ENCODE measurements at regions not wholly inside any gene's neighbourhood (a gene's known extent, or its start where the extent isn't known, plus 50 kb on each side); places are given as distances from the start of the nearest gene placed in this dataset.

GRCh38 chr11:92376680-92377079, 152.1 kb downstream of the FAT3 start (continued):
- TF ChIP-seq, protein P1, sequence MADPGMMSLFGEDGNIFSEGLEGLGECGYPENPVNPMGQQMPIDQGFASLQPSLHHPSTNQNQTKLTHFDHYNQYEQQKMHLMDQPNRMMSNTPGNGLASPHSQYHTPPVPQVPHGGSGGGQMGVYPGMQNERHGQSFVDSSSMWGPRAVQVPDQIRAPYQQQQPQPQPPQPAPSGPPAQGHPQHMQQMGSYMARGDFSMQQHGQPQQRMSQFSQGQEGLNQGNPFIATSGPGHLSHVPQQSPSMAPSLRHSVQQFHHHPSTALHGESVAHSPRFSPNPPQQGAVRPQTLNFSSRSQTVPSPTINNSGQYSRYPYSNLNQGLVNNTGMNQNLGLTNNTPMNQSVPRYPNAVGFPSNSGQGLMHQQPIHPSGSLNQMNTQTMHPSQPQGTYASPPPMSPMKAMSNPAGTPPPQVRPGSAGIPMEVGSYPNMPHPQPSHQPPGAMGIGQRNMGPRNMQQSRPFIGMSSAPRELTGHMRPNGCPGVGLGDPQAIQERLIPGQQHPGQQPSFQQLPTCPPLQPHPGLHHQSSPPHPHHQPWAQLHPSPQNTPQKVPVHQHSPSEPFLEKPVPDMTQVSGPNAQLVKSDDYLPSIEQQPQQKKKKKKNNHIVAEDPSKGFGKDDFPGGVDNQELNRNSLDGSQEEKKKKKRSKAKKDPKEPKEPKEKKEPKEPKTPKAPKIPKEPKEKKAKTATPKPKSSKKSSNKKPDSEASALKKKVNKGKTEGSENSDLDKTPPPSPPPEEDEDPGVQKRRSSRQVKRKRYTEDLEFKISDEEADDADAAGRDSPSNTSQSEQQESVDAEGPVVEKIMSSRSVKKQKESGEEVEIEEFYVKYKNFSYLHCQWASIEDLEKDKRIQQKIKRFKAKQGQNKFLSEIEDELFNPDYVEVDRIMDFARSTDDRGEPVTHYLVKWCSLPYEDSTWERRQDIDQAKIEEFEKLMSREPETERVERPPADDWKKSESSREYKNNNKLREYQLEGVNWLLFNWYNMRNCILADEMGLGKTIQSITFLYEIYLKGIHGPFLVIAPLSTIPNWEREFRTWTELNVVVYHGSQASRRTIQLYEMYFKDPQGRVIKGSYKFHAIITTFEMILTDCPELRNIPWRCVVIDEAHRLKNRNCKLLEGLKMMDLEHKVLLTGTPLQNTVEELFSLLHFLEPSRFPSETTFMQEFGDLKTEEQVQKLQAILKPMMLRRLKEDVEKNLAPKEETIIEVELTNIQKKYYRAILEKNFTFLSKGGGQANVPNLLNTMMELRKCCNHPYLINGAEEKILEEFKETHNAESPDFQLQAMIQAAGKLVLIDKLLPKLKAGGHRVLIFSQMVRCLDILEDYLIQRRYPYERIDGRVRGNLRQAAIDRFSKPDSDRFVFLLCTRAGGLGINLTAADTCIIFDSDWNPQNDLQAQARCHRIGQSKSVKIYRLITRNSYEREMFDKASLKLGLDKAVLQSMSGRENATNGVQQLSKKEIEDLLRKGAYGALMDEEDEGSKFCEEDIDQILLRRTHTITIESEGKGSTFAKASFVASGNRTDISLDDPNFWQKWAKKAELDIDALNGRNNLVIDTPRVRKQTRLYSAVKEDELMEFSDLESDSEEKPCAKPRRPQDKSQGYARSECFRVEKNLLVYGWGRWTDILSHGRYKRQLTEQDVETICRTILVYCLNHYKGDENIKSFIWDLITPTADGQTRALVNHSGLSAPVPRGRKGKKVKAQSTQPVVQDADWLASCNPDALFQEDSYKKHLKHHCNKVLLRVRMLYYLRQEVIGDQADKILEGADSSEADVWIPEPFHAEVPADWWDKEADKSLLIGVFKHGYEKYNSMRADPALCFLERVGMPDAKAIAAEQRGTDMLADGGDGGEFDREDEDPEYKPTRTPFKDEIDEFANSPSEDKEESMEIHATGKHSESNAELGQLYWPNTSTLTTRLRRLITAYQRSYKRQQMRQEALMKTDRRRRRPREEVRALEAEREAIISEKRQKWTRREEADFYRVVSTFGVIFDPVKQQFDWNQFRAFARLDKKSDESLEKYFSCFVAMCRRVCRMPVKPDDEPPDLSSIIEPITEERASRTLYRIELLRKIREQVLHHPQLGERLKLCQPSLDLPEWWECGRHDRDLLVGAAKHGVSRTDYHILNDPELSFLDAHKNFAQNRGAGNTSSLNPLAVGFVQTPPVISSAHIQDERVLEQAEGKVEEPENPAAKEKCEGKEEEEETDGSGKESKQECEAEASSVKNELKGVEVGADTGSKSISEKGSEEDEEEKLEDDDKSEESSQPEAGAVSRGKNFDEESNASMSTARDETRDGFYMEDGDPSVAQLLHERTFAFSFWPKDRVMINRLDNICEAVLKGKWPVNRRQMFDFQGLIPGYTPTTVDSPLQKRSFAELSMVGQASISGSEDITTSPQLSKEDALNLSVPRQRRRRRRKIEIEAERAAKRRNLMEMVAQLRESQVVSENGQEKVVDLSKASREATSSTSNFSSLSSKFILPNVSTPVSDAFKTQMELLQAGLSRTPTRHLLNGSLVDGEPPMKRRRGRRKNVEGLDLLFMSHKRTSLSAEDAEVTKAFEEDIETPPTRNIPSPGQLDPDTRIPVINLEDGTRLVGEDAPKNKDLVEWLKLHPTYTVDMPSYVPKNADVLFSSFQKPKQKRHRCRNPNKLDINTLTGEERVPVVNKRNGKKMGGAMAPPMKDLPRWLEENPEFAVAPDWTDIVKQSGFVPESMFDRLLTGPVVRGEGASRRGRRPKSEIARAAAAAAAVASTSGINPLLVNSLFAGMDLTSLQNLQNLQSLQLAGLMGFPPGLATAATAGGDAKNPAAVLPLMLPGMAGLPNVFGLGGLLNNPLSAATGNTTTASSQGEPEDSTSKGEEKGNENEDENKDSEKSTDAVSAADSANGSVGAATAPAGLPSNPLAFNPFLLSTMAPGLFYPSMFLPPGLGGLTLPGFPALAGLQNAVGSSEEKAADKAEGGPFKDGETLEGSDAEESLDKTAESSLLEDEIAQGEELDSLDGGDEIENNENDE (IDR thresholded peaks at IDR 0.05; ENCODE audit: insufficient replicate concordance, low read length), result no peak
- TF ChIP-seq TAF1 (IDR thresholded peaks at IDR 0.05; ENCODE audit: low read depth, low read length) (no peak), KDM5A (IDR thresholded peaks at IDR 0.05; ENCODE audit: low read length) (no peak)
